ENCODE measurements at regions not wholly inside any gene's neighbourhood (a gene's known extent, or its start where the extent isn't known, plus 50 kb on each side); places are given as distances from the start of the nearest gene placed in this dataset.

GRCh38 chr11:71075871-71076420 lies 176.4 kb downstream of the SHANK2 start:
- no peak for DNase-seq

DNA sequence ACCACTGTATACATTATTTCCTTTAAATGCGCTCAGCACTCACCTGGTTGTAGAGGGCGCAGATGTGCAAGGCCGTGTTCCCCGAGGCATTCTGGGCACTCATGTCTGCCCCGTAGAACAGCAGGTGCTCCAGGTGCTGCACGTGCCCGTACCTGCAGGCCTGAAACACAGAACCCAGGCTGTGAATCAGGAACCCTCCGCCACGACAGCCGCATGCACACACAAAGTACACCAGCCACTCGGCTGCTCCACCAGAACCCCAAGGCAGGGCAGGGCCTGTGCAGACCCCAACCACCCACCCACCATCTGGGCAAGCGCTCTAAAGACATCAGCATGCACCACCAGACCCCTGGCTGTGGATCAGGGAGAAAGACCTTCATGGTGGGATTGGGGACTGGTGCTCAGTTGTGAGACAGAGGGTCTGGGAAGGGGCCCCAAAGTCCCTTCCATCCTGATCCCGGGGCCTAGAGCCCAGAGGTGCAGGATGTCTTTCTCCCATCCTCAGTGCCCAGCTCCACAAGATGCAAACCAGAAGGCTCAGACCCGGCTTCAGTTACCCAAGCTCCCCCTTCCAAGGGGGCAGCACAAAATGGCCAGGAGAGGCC lies 177.2 kb downstream of the SHANK2 start:
- DNase-seq, result no peak

GRCh38 chr11:71071736-71072509 lies 180.5 kb downstream of the SHANK2 start:
- DNase-seq, result no peak

- no peak for DNase-seq
These were observed 181.6 kb downstream of the SHANK2 start for GRCh38 chr11:71070490-71071453.

GRCh38 chr11:71068963-71069362 lies 183.4 kb downstream of the SHANK2 start:
- DNase-seq, result no peak

DNA sequence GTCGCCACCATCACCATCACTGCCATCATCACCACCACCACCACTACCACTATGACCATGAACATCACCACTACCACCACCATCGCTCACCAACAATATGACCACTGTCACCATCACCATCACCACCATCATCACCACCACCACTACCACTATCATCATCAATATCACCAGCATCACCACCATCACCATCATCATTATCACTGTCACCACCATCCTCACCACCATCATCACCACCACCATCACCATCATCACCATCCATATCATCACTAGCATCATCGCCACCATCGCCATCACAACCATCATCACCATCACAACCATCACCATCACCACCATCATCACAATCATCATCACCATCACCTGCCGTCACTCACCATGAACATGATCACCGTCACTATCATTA lies 184.6 kb downstream of the SHANK2 start:
- DNase-seq, result no peak

DNA sequence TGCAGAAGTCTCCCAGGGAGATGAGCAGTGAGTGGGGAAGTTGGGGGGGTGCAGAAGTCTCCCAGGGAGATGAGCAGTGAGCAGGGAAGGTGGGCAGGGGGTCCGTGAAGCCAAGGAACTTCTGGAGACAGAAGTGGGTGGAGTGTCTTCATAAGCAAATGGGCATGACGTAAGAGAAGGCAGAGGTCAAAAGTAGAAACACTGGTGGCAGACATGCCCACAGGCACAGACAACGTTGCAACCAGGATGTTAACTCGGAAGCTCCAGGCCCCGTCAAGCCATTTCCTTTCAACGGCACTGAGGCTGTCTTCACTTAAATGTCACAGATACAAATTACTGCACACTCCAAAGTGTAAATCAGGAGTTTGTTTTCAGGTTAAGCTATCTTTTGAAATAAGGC lies 186.1 kb downstream of the SHANK2 start:
- no peak for DNase-seq

- no peak for DNase-seq
These were observed 186.5 kb downstream of the SHANK2 start for GRCh38 chr11:71065841-71066240.

DNA sequence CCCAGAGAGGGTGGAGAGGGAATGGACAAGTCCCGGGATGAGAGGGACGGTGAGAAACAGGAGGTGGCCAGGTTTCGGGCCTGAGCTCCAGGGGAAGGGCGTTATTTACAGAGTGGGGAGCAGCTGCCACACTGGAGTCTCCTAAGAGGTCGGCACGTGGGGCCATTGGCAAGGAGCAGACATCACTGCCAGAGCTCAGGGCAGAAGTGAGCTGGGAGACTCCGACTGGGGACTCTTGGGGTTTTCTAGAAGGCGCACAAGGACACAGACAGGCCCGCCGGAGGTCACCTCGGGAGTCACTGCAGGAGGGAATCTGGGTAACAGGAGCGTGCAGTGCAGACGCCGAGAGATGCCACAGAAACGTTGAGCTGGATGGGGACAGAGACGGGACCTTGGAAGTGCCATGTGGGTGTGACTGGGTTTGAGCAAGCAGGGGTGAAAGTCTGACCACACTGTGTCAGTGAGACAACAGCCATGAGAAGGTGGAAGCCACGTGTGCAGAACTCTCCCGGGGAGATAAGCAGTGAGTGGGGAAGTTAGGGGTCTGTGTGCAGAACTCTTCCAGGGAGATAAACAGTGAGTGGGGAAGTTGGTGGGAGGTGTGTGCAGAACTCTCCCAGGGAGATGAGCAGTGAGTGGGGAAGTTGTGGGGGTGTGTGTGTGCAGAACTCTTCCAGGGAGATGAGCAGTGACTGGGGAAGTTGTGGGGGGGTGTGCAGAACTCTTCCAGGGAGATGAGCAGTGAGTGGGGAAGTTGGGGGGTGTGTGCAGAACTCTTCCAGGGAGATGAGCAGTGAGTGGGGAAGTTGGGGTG lies 187.5 kb downstream of the SHANK2 start:
- DNase-seq, result no peak

DNA sequence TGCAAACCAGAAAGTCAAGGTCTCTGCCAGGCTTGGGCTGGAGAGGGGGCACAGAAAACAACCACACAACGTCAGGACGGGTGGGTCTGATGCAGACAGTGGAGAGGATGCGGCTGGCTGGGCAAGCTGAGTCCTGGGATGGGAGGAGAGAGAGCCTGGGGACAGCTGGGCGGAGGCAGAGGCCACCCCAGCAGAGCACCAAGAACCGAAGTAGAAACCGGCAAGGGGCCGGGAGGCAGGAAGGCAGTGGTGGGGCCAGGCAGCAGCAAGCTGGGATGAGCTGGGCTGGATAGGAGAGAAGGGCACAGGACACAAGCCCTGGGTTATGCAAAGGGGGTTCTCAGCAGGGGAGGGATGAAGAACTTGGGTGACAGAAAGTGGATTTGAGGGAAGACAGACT lies 188.2 kb downstream of the SHANK2 start:
- DNase-seq, result no peak

DNA sequence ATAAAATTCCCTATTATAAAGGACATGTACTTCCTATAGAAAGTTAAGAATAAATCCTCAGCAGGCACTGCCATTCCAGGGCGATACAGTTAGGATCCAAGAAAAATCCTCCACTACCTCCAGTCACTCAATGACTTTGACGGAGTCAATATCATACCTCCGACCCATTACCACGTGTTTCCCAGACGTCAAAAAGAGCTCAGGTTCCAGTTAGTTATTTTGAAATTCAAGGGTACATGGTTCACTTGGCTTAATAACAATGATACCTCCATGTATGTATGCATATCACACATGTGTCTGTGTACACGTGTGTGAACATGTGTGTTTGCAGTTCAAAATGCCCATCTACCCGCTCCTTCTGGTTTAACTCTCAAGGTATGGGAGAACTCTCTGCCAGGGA lies 189.2 kb downstream of the SHANK2 start:
- no peak for DNase-seq

DNA sequence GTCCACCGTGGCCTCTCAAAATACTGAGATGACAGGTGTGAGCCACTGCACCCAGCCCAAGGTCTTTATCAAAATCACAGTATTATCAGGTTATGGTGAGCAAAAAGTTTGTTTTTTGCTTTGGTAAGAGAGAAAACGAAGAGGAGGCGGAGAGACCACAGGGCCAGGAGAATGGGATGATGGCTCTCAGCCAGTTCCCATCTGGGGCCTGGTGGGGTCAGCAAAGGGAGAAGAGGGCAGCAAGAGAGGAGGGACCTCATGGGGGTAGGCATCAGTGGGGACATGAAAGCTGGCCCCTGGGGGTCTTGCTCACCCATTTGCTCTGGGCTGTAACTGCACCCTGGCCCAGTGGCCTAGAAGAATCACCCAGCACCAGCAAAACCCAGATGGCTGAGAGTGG lies 190.2 kb downstream of the SHANK2 start:
- no peak for DNase-seq

DNA sequence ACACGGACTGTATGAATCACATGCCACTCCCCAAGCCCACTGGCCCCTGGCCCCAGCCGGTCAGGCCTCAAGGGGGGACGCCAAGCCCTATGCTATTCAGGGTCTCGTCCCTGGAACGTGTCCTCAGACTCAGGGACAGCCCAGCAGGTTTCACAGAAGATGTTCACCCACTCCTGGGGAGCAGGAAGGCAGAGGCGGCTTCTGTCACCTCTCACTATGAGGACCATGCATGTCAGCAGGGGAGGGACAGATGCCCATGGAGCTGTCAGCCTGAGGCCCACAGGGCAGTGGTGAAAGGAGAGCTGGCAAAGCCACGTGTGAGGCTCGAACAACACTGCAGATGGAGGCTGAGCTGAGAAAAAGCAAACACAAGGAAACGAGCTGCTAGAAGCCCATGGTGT lies 192.0 kb downstream of the SHANK2 start:
- no peak for DNase-seq

- DNase-seq, result no peak
These were observed 192.7 kb downstream of the SHANK2 start for GRCh38 chr11:71059662-71060061.

GRCh38 chr11:71055925-71056324 lies 196.5 kb downstream of the SHANK2 start:
- DNase-seq, result no peak

All from left kidney (tissue), 1 donor.